MM.1S (cell line): ENCODE measurements at regions not wholly inside any gene's neighbourhood (a gene's known extent, or its start where the extent isn't known, plus 50 kb on each side); places are given as distances from the start of the nearest gene placed in this dataset.

Experiments used
- EZH2 ChIP-seq: fragments of 300-600 bp; sonication (generic); optimal IDR thresholded peaks from 2 replicates; pipeline ENCODE3; 2017; ENCODE audit warnings: low read depth, mild to moderate bottlenecking, antibody characterized with exemption, low read length, mixed read lengths
- EZH2phosphoT487 ChIP-seq: fragments of 300-600 bp; sonication (generic); IDR thresholded peaks from 2 replicates; pipeline ENCODE4 v1.6.1; 2018; ENCODE audit warnings: antibody characterized with exemption, low read length
- TF ChIP-seq, protein P1 (sequence below): fragments of 300-600 bp; sonication (generic); IDR thresholded peaks from 2 replicates; pipeline ENCODE4 v1.5.1; 2016; ENCODE audit warnings: antibody characterized with exemption, low read length, mixed read lengths

DNA sequence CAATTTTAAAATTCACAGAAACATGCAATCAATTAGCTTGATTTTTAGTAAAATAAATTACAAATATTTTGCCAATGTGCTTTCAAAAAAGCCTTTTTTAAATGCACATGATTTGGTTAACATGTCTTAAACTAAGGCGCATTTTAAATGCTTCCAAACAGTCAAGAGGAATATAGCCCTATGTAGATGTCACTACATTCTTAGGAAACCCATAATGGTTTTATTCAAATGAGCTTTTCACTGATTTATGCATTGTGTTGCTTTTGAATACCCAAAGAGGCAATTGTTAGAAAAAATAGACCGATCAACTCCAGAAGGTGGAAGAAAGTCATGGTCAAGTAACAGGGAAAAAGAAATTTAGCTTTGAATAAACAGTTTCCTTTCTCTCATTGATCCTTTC, 366.9 kb upstream of the PPP2R3A start:
- TF ChIP-seq, protein P1, sequence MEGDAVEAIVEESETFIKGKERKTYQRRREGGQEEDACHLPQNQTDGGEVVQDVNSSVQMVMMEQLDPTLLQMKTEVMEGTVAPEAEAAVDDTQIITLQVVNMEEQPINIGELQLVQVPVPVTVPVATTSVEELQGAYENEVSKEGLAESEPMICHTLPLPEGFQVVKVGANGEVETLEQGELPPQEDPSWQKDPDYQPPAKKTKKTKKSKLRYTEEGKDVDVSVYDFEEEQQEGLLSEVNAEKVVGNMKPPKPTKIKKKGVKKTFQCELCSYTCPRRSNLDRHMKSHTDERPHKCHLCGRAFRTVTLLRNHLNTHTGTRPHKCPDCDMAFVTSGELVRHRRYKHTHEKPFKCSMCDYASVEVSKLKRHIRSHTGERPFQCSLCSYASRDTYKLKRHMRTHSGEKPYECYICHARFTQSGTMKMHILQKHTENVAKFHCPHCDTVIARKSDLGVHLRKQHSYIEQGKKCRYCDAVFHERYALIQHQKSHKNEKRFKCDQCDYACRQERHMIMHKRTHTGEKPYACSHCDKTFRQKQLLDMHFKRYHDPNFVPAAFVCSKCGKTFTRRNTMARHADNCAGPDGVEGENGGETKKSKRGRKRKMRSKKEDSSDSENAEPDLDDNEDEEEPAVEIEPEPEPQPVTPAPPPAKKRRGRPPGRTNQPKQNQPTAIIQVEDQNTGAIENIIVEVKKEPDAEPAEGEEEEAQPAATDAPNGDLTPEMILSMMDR = no peak
- TF ChIP-seq EZH2phosphoT487 = no peak
- TF ChIP-seq EZH2 = no peak
